GM18873 (cell line): ENCODE measurements at regions not wholly inside any gene's neighbourhood (a gene's known extent, or its start where the extent isn't known, plus 50 kb on each side); places are given as distances from the start of the nearest gene placed in this dataset.
"Not testable (repeated sequence)": the region's sequence is repeated elsewhere in the genome, so short reads cannot be mapped to it uniquely, and the experiment has no call there.

ENCODE experiments used
- ATAC-seq: cut with Tn5 transposase; IDR thresholded peaks from one replicate; pipeline ENCODE4 v1.9.1; 2021; ENCODE audit warnings: mild to moderate bottlenecking, moderate library complexity, moderate number of reproducible peaks; ENCODE audit not compliant: unreplicated experiment, low FRiP score

- ATAC-seq = not testable (repeated sequence)
Measured at GRCh38 chr16:29330623-29331022, 75.9 kb downstream of the NPIPB11 start.

DNA sequence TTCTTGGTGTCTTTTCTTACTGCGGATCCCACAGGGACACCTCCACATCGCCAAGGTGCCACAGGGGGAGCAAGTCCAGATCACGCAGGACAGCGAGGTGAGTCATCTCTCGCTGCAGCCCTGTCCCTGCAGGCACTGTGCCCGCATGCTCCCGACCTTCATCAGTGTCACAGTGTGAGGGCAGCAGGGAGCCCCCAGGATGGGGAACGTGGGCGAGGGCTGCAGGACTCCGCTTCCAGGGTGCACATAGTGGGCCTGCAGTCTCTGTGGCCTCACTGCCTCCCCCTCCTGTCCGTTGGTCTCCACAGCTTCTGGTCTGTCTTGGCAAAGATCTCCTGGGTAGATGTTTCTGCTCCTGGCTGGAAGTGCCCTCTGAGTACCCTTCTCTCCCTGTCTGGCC lies 78.0 kb downstream of the NPIPB11 start:
- ATAC-seq = not testable (repeated sequence)

DNA sequence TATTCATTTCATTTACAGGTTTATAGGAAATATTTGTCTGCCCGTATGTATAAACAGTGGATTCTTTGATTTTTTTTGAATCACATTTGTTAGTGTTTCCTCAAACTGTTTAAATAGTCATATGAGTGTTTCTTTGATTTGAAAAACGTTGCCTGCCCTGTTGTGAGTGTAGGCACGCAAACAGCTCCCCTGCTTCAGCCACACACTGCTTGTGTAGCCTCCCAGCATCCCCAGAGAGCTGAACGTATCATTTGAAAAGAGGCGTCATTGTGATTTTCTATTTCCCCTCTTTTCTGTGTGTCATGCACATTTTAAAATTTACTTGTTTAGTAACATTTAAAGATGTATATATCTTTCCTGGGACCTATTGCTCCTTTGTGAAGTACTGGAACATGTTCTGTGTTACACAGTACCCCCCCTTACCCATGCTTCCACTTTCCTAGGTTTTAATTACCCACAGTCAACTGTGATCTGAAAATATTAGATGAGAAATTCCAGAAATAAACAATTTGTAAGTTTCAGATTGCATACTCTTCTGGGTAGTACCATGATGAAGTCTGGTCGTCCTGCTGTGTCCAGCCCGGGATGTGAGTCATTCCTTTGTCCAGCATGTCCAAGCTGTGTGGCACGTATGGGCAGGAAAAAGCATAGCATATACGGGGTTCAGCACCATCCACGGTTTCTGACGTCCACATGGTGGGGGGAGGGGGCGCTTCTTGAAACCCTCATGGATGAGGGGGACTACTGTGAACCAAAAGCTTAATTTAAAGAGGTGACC lies 78.7 kb downstream of the NPIPB11 start:
- ATAC-seq = not testable (repeated sequence)

DNA sequence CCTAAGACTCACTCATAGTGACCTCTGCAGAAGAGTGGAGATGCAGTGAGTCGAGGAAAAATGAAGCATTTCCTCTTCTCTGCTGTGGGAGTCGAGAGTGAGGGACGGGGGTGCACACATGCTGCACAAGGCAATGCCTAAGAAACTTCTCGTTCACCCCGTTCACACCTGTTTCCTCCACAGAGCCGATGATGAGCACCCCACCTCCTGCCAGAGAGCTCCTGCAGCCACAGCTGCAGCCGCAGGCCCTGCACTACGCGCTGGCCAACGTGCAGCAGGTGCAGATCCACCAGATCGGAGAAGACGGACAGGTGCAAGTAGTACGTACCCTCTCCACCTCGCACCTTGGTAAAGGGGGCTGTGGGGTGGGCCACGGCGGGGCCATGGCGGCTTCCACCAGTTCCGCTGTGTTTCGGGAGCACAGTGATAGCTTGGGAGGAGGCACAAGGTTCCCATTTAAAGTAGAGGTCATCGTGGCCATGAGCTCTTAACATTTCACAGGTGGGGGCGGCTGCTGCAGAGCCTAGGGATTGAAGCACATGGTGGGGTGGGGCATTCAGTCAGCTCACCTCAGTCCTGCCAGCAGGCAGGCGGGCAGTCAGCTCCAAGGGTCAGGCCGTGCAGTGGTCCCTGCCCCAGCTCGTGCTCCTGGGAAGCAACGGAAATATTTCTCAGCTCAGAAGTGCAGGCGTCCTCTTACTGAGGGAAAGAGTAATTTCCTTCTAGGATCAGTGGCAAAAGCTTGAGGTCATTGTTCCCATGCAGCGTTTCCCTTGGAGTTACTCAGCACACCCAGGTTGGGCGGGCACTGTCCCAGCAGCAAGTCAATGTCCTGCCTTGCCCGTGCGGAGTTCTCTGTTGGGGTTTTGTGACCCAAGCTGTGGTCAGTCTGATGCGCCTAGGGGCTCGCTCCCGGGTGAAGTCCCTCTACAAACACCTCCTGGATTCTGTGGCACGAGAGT lies 80.1 kb downstream of the NPIPB11 start:
- not testable (repeated sequence) for ATAC-seq

DNA sequence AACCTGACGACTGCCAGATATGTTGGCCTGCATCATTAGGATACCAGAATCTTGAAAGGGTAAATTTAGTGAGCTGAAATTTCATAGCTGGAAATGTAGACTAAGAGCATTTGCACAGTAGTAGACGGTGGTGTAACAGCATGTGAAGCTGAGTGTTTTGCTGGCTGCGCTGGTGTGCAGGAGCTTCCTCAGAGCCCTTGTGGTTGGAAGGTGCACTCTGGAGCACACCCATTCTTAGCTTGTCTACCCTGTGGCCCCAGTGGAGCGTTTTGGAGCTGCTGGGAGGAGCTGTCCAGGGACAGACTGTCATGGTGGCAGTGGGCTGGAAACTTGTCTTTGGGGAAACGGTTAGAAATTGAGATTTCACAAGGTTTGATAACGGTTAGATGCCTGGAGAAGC lies 82.8 kb downstream of the NPIPB11 start:
- ATAC-seq = not testable (repeated sequence)

- no peak for ATAC-seq
Measured at GRCh38 chr16:29321585-29321984, 84.9 kb downstream of the NPIPB11 start.

GRCh38 chr16:29321000-29321393 lies 85.5 kb downstream of the NPIPB11 start:
- ATAC-seq = no peak

DNA sequence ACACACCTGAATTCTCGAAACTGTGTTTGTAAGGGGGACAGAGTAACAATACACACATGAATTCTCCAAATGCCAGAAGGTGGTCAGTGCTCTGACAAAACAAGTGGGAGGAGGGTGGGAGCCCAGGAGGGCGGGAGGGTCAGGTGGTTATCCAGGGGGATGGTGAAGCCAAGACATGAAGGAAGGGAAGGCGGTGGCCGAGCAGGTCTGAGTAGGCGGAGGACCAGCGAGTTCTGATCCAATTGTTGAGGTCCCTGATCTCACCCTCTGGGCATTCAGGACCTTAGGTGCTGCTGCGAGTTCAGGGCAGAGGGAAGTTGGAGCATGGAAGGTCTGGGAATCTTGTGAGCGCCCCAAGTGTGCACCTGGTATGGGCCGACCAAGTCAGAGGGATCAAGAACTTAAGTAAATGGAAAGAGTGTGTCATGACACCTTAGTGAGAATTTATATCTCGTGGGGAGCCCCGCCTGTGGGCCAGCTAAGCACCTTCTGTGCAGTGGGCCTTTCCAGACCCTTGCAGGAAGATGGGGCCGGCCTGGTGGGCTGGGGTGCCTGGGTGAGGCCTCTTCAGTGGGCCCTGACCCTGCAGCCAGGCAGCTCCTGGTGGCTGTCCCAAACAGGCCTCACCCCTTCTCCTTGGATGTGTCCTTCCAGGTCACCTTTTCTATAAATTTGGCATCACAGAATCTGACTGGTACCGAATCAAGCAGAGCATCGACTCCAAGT lies 86.1 kb downstream of the NPIPB11 start:
- no peak for ATAC-seq

DNA sequence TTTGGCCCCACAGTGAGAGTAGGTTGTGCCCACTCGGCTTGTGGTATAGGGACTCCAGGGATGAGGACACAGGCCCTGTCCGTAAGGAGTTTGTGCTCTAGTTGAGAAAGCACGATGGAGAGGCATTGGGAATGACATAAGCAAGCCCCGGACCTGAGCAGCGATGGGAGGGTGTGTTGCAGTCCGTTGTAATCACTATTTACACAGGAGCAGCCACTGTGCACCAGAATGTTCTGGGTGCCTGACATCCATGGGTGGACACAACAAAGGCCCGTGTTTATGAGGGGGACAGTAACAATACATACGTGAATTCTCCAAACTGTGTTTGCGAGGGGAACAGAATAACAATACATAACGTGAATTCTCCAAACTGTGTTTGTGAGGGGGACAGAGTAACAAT lies 86.8 kb downstream of the NPIPB11 start:
- no peak for ATAC-seq

DNA sequence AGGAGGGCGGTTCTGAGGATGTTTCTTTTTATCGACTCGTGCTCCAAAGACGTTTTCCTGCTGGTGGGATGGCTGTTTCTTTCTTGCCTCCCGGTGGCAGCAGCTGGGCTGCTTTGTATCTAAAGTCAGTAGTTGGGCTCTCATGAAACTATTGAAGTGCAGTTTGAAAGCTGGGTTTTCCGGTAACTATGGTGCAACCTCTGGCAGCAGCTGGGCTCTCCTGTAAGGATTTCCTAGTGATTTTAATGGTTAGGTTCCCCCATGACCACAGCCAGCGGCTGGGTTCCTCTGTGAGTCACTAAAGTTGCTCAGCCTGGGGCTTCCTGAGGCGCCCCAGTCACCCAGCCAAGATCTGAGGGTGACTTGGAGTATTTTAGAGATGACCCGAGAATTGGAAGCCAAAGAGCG lies 87.9 kb downstream of the NPIPB11 start:
- ATAC-seq = not testable (repeated sequence)

DNA sequence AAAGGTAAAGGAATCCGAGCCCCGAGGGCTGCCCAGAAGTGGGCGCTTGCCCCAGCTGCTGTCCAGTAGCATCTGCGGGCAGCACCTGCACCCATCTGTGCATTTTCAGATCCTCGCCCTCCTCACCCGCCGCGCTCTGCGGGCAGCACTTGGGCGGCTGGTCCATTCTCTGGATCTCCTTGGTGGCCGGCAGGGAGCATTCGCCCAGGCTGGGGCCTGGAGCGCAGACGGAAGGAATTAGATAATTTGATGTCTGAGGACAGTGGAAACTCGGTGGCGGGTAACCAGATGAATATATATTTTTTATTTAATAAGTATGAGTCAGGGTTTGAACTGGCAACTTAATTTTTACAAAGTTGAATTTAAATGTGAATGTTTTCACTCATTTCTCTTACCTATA lies 88.5 kb downstream of the NPIPB11 start:
- ATAC-seq = no peak

DNA sequence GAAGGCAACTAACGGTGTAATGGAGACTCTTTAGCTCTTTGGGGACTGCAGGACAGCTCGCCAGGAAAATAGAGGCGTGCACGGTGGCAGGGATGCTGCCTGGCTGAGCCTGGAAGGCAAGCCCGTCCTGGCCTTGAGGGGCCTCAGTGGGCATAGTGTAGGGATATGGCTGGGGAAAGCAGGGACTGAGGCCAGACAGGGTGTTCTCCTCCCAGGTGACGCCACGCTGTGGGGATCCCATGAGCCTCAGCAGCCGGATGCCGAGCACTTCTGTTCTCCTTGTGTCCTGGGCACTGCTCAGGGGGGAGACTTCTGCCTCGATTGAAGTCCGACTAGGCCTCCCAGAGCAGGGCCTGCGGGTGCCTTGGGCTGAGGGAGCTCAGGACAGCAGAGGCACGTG lies 89.2 kb downstream of the NPIPB11 start:
- no peak for ATAC-seq

DNA sequence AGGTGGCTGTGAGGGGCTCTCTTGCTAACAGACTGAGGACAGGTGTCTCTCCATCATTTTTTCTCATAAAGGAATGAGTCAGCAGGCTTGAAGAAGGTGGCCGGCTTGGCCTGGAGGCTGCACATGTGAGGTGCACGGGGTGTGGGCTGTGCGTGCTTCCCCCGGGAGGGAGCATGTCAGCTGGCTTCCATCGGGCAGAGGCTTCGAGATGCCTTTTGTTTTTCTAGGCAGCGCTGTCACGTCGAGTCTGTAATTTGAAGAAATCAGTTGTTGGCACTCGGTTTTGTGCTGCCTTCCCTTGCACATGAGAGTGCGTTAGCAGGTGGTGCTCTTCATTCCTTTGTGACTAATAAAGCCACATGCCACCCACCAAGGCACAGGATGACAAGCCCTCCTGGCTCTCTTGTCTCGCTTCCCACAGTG lies 89.7 kb downstream of the NPIPB11 start:
- ATAC-seq = no peak

GRCh38 chr16:29315916-29316517 lies 90.5 kb downstream of the NPIPB11 start:
- no peak for ATAC-seq

- ATAC-seq = no peak
Measured at GRCh38 chr16:29315046-29315445, 91.5 kb downstream of the NPIPB11 start.

DNA sequence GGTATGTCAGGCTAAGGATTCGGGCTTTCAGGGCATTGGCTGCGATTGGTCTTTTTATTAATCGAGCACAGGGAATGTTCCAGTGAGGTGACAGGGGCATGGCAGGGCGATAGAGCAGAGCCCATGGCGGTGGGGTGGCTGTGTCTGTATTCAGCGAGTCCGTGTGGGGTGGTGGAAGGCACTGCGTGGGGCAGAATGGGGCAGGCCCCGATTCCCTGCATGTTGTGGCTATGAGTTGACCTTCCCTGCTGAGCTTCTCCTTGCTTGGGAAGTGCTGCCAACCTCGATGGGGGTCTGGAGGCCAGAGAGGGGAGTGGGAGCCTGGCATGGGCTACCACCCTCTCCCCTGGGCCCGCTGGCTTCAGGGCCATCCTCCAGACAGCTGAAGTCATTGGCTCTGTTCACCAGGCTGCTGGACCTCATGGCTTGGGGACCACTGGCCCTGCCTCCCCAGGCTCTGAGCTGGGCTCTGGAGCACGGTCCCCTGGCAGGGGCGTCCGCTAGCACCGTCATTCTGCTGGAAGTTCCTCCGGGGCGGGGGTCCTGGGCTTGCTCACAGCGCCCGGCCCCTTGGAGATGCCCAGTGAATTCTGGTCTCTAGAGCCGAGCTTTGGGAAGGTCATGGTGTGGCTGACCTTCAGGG lies 92.1 kb downstream of the NPIPB11 start:
- no peak for ATAC-seq

GRCh38 chr16:29313559-29314048 lies 92.9 kb downstream of the NPIPB11 start:
- no peak for ATAC-seq

GRCh38 chr16:29312835-29313558 lies 93.5 kb downstream of the NPIPB11 start:
- no peak for ATAC-seq

GRCh38 chr16:29312345-29312675 lies 94.2 kb downstream of the NPIPB11 start:
- ATAC-seq = not testable (repeated sequence)
